Mesenchymal stem cell (in vitro differentiated cells and primary cell): ENCODE measurements at regions not wholly inside any gene's neighbourhood (a gene's known extent, or its start where the extent isn't known, plus 50 kb on each side); places are given as distances from the start of the nearest gene placed in this dataset.

Source experiments
- DNase-seq: peaks from one replicate; pipeline ENCODE4 v3.0.0-alpha.2; 2013
- H2AFZ ChIP-seq: one replicate; pipeline ENCODE4 v1.6.1; 2013; ENCODE audit warnings: low read depth, mild to moderate bottlenecking, control low read depth, inconsistent platforms, low read length, moderate library complexity
- H2AK5ac ChIP-seq: 2 replicates; pipeline ENCODE4 v1.6.1; 2013; ENCODE audit warnings: low read length, moderate library complexity, mild to moderate bottlenecking, inconsistent platforms; ENCODE audit not compliant: severe bottlenecking
- H2BK120ac ChIP-seq: one replicate; pipeline ENCODE4 v1.6.1; 2013; ENCODE audit warnings: low read depth, mild to moderate bottlenecking, inconsistent platforms, low read length, moderate library complexity
- H2BK12ac ChIP-seq, 2 experiments: one replicate each; pipeline ENCODE4 v1.6.1; 2013; ENCODE audit warnings: inconsistent platforms in 2 of 2, low read length in 2 of 2, mild to moderate bottlenecking in 2 of 2, moderate library complexity in 2 of 2, control low read depth in 1 of 2
- H2BK15ac ChIP-seq: one replicate; pipeline ENCODE4 v1.6.1; 2013; ENCODE audit warnings: mild to moderate bottlenecking, low read depth, inconsistent platforms; ENCODE audit not compliant: poor library complexity, severe bottlenecking
- H2BK5ac ChIP-seq: 2 replicates; pipeline ENCODE4 v1.6.1; 2013; ENCODE audit warnings: low read depth, mild to moderate bottlenecking, low read length, control low read depth, inconsistent platforms; ENCODE audit not compliant: poor library complexity, severe bottlenecking
- H3K14ac ChIP-seq, 2 experiments: one replicate each; pipeline ENCODE4 v1.6.1; 2013; ENCODE audit warnings: inconsistent platforms in 2 of 2, low read length in 2 of 2, control low read depth in 1 of 2, mild to moderate bottlenecking in 1 of 2, moderate library complexity in 1 of 2
- H3K18ac ChIP-seq, 2 experiments: one replicate each; pipeline ENCODE4 v1.6.1; 2013; ENCODE audit warnings: inconsistent platforms in 2 of 2, low read length in 2 of 2, control low read depth in 1 of 2, low read depth in 1 of 2, mild to moderate bottlenecking in 1 of 2
- H3K23ac ChIP-seq, 2 experiments: one replicate each; pipeline ENCODE4 v1.6.1; 2013; ENCODE audit warnings: inconsistent platforms in 2 of 2, low read length in 2 of 2, mild to moderate bottlenecking in 2 of 2, moderate library complexity in 2 of 2, control low read depth in 1 of 2
- H3K27ac ChIP-seq: 2 replicates; pipeline ENCODE4 v1.5.1; 2013; ENCODE audit warnings: mild to moderate bottlenecking, moderate library complexity, low read length, control low read depth, inconsistent platforms; ENCODE audit not compliant: poor library complexity, severe bottlenecking
- H3K27me3 ChIP-seq, 2 experiments: 2 replicates each; pipeline versions ENCODE4 v1.6.1 to v1.7.0; 2013; ENCODE audit warnings: low read length in 2 of 2, mild to moderate bottlenecking in 2 of 2, moderate library complexity in 2 of 2, control low read depth in 1 of 2, inconsistent platforms in 1 of 2; ENCODE audit not compliant: control insufficient read depth in 1 of 2, insufficient read depth in 1 of 2
- H3K36me3 ChIP-seq, 2 experiments: 2 replicates each; pipeline versions ENCODE4 v1.6.1 to v1.7.0; 2013; ENCODE audit warnings: low read length in 2 of 2, control low read depth in 1 of 2, inconsistent platforms in 1 of 2, low read depth in 1 of 2, mild to moderate bottlenecking in 1 of 2; ENCODE audit not compliant: insufficient read depth in 2 of 2, control insufficient read depth in 1 of 2
- H3K4ac ChIP-seq, 2 experiments: one replicate each; pipeline ENCODE4 v1.6.1; 2013; ENCODE audit warnings: inconsistent platforms in 2 of 2, low read length in 2 of 2, mild to moderate bottlenecking in 2 of 2, moderate library complexity in 2 of 2, control low read depth in 1 of 2, low read depth in 1 of 2
- H3K4me1 ChIP-seq: 2 replicates; pipeline ENCODE4 v1.6.1; 2013; ENCODE audit warnings: low read depth, low read length, control low read depth; ENCODE audit not compliant: control insufficient read depth, insufficient read depth
- H3K4me2 ChIP-seq: 2 replicates; pipeline ENCODE4 v1.6.1; 2013; ENCODE audit warnings: low read length, mild to moderate bottlenecking, inconsistent platforms; ENCODE audit not compliant: poor library complexity, severe bottlenecking
- H3K4me3 ChIP-seq, 2 experiments: 2 replicates each; pipeline versions ENCODE4 v1.5.1 to v1.7.0; 2013; ENCODE audit warnings: low read length in 2 of 2, mild to moderate bottlenecking in 2 of 2, control low read depth in 1 of 2, low read depth in 1 of 2; ENCODE audit not compliant: insufficient read depth in 1 of 2
- H3K79me1 ChIP-seq: replicated peaks from 2 replicates; pipeline ENCODE4 v1.6.1; 2013; ENCODE audit warnings: mild to moderate bottlenecking, control low read depth, low read length, inconsistent platforms; ENCODE audit not compliant: poor library complexity, severe bottlenecking
- H3K9ac ChIP-seq: 2 replicates; pipeline ENCODE4 v1.7.0; 2013; ENCODE audit warnings: mild to moderate bottlenecking, low read length, moderate library complexity
- H3K9me3 ChIP-seq: 2 replicates; pipeline ENCODE4 v1.7.0; 2013; ENCODE audit warnings: mild to moderate bottlenecking, low read length; ENCODE audit not compliant: control insufficient read depth
- H4K8ac ChIP-seq: one replicate; pipeline ENCODE4 v1.6.1; 2013; ENCODE audit warnings: inconsistent platforms, mild to moderate bottlenecking, low read length, moderate library complexity
- H4K91ac ChIP-seq: one replicate; pipeline ENCODE4 v1.6.1; 2013; ENCODE audit warnings: mild to moderate bottlenecking, low read length, inconsistent platforms
- WGBS: methylation state at CpG from one replicate; pipeline ENCODE4 v1.1.7; 2013; ENCODE audit warnings: mixed read lengths; 5-methylcytosine and 5-hydroxymethylcytosine counted together

GRCh38 chr1:95308276-95309030 lies 74.4 kb downstream of the RWDD3 start:
- H2BK15ac ChIP-seq, result no peak overlapping the region
- no peak overlapping the region for H2BK120ac ChIP-seq
- no peaks in the 10 kb centered on the region for H3K79me1 ChIP-seq
- H3K14ac ChIP-seq, result no peak overlapping the region
- peaks cover 15 to 20% of the 10 kb centered on the region in 2 experiments for H3K27me3 ChIP-seq
- H3K9ac ChIP-seq, result no peak overlapping the region
- no peak overlapping the region for H3K18ac ChIP-seq
- H3K27ac ChIP-seq, result no peak overlapping the region
- no peak for DNase-seq
- H2BK12ac ChIP-seq, result no peak overlapping the region
- WGBS, result 100% methylated on average over 1 of the region's 6 CpGs
- H4K91ac ChIP-seq, result no peak overlapping the region
- no peak overlapping the region for H4K8ac ChIP-seq
- H3K4me3 ChIP-seq, result no peak overlapping the region
- no peak overlapping the region for H3K4me2 ChIP-seq
- no peaks in the 10 kb centered on the region for H3K9me3 ChIP-seq
- no peaks in the 10 kb centered on the region for H3K4me1 ChIP-seq
- H3K36me3 ChIP-seq, result no peaks in the 10 kb centered on the region
- no peak overlapping the region for H2AFZ ChIP-seq
- H3K4ac ChIP-seq, result no peak overlapping the region
- H3K23ac ChIP-seq, result no peak overlapping the region
- H2BK5ac ChIP-seq, result no peak overlapping the region
- H2AK5ac ChIP-seq, result no peak overlapping the region

- H3K4ac ChIP-seq, result no peak overlapping the region
- H2BK12ac ChIP-seq, result no peak overlapping the region
- H3K36me3 ChIP-seq, result no peaks in the 10 kb centered on the region
- peaks cover 15 to 20% of the 10 kb centered on the region in 2 experiments for H3K27me3 ChIP-seq
- H3K4me2 ChIP-seq, result no peak overlapping the region
- no peak overlapping the region for H3K9ac ChIP-seq
- WGBS, result 0% methylated on average over 1 of the region's 2 CpGs
- DNase-seq, result peak; percentile 44
- H2AFZ ChIP-seq, result no peak overlapping the region
- no peak overlapping the region for H3K4me3 ChIP-seq
- H3K4me1 ChIP-seq, result no peaks in the 10 kb centered on the region
- no peak overlapping the region for H3K18ac ChIP-seq
- no peak overlapping the region for H3K23ac ChIP-seq
- no peak overlapping the region for H3K27ac ChIP-seq
- H2BK5ac ChIP-seq, result no peak overlapping the region
- H2AK5ac ChIP-seq, result no peak overlapping the region
- no peaks in the 10 kb centered on the region for H3K79me1 ChIP-seq
- no peak overlapping the region for H2BK120ac ChIP-seq
- no peak overlapping the region for H2BK15ac ChIP-seq
- H4K8ac ChIP-seq, result no peak overlapping the region
- no peak overlapping the region for H3K14ac ChIP-seq
- no peak overlapping the region for H4K91ac ChIP-seq
- H3K9me3 ChIP-seq, result no peaks in the 10 kb centered on the region
These were observed 75.0 kb downstream of the RWDD3 start for GRCh38 chr1:95309031-95309471.

- Histone ChIP-seq H2BK12ac (no peak overlapping the region), H2BK15ac (no peak overlapping the region), H3K4me3 (no peak overlapping the region), H3K27me3 (peaks cover 15 to 20% of the 10 kb centered on the region in 2 experiments), H3K9ac (no peak overlapping the region), H3K4ac (no peak overlapping the region), H3K14ac (no peak overlapping the region), H2BK120ac (no peak overlapping the region), H3K23ac (no peak overlapping the region), H3K4me1 (no peaks in the 10 kb centered on the region), H2BK5ac (no peak overlapping the region), H2AK5ac (no peak overlapping the region), H2AFZ (no peak overlapping the region), H3K9me3 (no peaks in the 10 kb centered on the region), H3K27ac (no peak overlapping the region), H4K8ac (peak overlapping the region; percentile 41), H3K36me3 (no peaks in the 10 kb centered on the region), H3K18ac (no peak overlapping the region), H3K79me1 (no peaks in the 10 kb centered on the region), H4K91ac (no peak overlapping the region), H3K4me2 (no peak overlapping the region)
- no peak for DNase-seq
- WGBS, result 26% methylated on average over 7 of the region's 7 CpGs
These were observed 77.0 kb downstream of the RWDD3 start for GRCh38 chr1:95311014-95311413.

DNA sequence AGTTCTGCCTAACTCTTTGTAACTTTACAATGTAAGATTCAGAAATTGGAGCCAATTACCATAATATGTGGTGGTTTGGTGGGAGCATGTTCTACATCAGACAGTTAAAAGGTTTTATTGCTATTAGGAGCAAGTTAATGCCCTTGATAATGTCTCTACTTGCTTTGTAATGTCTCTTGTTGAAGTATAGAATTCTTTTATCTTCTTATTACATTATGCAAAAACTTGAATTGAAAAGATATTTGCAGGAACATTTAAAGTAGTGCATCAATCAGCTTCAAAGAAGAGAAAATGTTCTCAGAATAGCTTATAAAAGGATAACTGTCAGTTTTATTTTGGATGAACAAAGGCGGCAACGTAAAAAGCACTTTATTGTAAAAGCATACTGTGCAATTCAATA lies 77.8 kb downstream of the RWDD3 start:
- H3K79me1 ChIP-seq, result no peaks in the 10 kb centered on the region
- no peak overlapping the region for H2AK5ac ChIP-seq
- no peak overlapping the region for H3K23ac ChIP-seq
- WGBS, result no CpG with 5 or more reads among the region's 2 CpGs
- H3K27me3 ChIP-seq, result peaks cover 10 to 17% of the 10 kb centered on the region in 2 experiments
- H4K8ac ChIP-seq, result no peak overlapping the region
- H2BK15ac ChIP-seq, result no peak overlapping the region
- no peak overlapping the region for H4K91ac ChIP-seq
- no peaks in the 10 kb centered on the region for H3K4me1 ChIP-seq
- no peaks in the 10 kb centered on the region for H3K36me3 ChIP-seq
- H2BK5ac ChIP-seq, result no peak overlapping the region
- no peak overlapping the region for H3K4me2 ChIP-seq
- H3K27ac ChIP-seq, result no peak overlapping the region
- no peak overlapping the region for H3K14ac ChIP-seq
- no peak overlapping the region for H2BK120ac ChIP-seq
- no peak for DNase-seq
- no peak overlapping the region for H3K18ac ChIP-seq
- no peaks in the 10 kb centered on the region for H3K9me3 ChIP-seq
- H2AFZ ChIP-seq, result no peak overlapping the region
- H3K4me3 ChIP-seq, result no peak overlapping the region
- no peak overlapping the region for H3K4ac ChIP-seq
- no peak overlapping the region for H2BK12ac ChIP-seq
- H3K9ac ChIP-seq, result no peak overlapping the region
